HepG2 (cell line): ENCODE measurements at regions not wholly inside any gene's neighbourhood (a gene's known extent, or its start where the extent isn't known, plus 50 kb on each side); places are given as distances from the start of the nearest gene placed in this dataset.

Experiments used
- ATAC-seq: fragments of 200-7000 bp; cut with Tn5 transposase; 3 replicates; pipeline ENCODE4 v1.9.1; 2020; ENCODE audit warnings: mild to moderate bottlenecking, moderate library complexity
- BruUV-seq: library from RNA; stranded (reverse); fragments of 400-500 nt; replicated peaks from 2 replicates; lab custom pipeline; 2021; lab: Mats Ljungman, UMichigan
- CTCF ChIA-PET: fragments of 300-600 bp; formaldehyde crosslinking; extraction: SDS; loops from one replicate; lab custom pipeline; 2021; ENCODE audit warnings: low total read pairs, inconsistent platforms, low intra/inter-chr PET ratio; lab: Yijun Ruan, JAX
- POLR2A ChIA-PET: fragments of 350-600 bp; sonication (Branson Sonifier 250); formaldehyde crosslinking; loops from one replicate; lab custom pipeline; 2020; ENCODE audit warnings: antibody characterized with exemption, inconsistent platforms; lab: Yijun Ruan, JAX
- DNase-seq: peaks from one replicate; pipeline ENCODE4 v3.0.0-alpha.2; 2015; ENCODE audit warnings: low spot score
- FAIRE-seq: peaks from 3 replicates; lab custom pipeline; 2011; peaks lifted over from hg19 to GRCh38; lab: Jason Lieb, UNC
- H2AFZ ChIP-seq: one replicate; pipeline ENCODE4 v1.6.1; 2011; ENCODE audit warnings: low read length, inconsistent platforms
- H3K27ac ChIP-seq: fragments of 300-600 bp; 3 replicates; pipeline ENCODE4 v1.8.0; 2011; ENCODE audit warnings: mixed run types, mild to moderate bottlenecking, mixed read lengths, low read length, inconsistent platforms; ENCODE audit not compliant: insufficient read depth; ENCODE audit errors: extremely low read length
- H3K27me3 ChIP-seq, 2 experiments: fragments of 200-600 bp in 1 of 2; 2 replicates in 1 of 2; 3 replicates in 1 of 2; pipeline versions ENCODE4 v1.6.0 to v1.8.0; 2011; ENCODE audit warnings: low read length in 2 of 2, mild to moderate bottlenecking in 2 of 2, moderate library complexity in 2 of 2, inconsistent platforms in 1 of 2; ENCODE audit not compliant: insufficient read depth in 2 of 2, control insufficient read depth in 1 of 2
- H3K36me3 ChIP-seq, 2 experiments: fragments of 200-600 bp in 1 of 2; replicated peaks in 1 of 2; 2 replicates in 1 of 2; 3 replicates in 1 of 2; pipeline versions ENCODE4 v1.5.1 to v1.8.0; 2011; ENCODE audit warnings: low read length in 2 of 2, inconsistent platforms in 1 of 2; ENCODE audit not compliant: insufficient read depth in 2 of 2, control insufficient read depth in 1 of 2
- H3K4me1 ChIP-seq: 2 replicates; pipeline ENCODE4 v1.5.1; 2012; ENCODE audit warnings: low read length, inconsistent platforms; ENCODE audit not compliant: insufficient read depth
- H3K4me2 ChIP-seq: 2 replicates; pipeline ENCODE4 v1.6.0; 2011; ENCODE audit warnings: low read depth, low read length, inconsistent platforms
- H3K4me3 ChIP-seq, 3 experiments: fragments of 200-600 bp in 1 of 3; sonication (generic), shearing (Covaris generic) in 1 of 3; replicated peaks in 1 of 3; 2 replicates each; pipeline ENCODE4 v1.5.1; 2011 to 2016; ENCODE audit warnings: low read length in 3 of 3, inconsistent platforms in 2 of 3, low read depth in 2 of 3, mild to moderate bottlenecking in 2 of 3, control low read depth in 1 of 3, mixed read lengths in 1 of 3; ENCODE audit not compliant: insufficient read depth in 1 of 3
- H3K79me2 ChIP-seq: one replicate; pipeline ENCODE4 v1.6.1; 2011; ENCODE audit warnings: low read length, inconsistent platforms; ENCODE audit not compliant: insufficient read depth
- H3K9ac ChIP-seq: 2 replicates; pipeline ENCODE4 v1.6.0; 2011; ENCODE audit warnings: mild to moderate bottlenecking, low read depth, low read length, inconsistent platforms; ENCODE audit not compliant: insufficient read depth
- H3K9me3 ChIP-seq: 2 replicates; pipeline ENCODE4 v1.5.1; 2012; ENCODE audit warnings: mild to moderate bottlenecking, low read length
- H4K20me1 ChIP-seq: 2 replicates; pipeline ENCODE4 v1.6.0; 2011; ENCODE audit warnings: inconsistent platforms, mild to moderate bottlenecking, low read length, moderate library complexity; ENCODE audit not compliant: insufficient read depth
- FOXP1 ChIP-seq, 2 experiments: fragments of 450-650 bp in 1 of 2; IDR thresholded peaks; 2 replicates each; pipeline ENCODE4 v1.6.1; 2017 to 2018; ENCODE audit warnings: antibody characterized with exemption in 1 of 2
- KDM3A ChIP-seq: IDR thresholded peaks from 2 replicates; pipeline ENCODE4 v1.6.1; 2018; ENCODE audit warnings: low read depth, missing compliant biosample characterization
- NR2F2 ChIP-seq: IDR thresholded peaks from 2 replicates; pipeline ENCODE4 v1.6.1; 2012; ENCODE audit warnings: low read depth, inconsistent platforms, borderline replicate concordance
- RBM22 ChIP-seq: fragments of 200-400 bp; formaldehyde crosslinking; optimal IDR thresholded peaks from 2 replicates; pipeline ENCODE3; 2017; ENCODE audit warnings: mild to moderate bottlenecking, low read length, moderate library complexity
- ZFP1 ChIP-seq: IDR thresholded peaks from 2 replicates; pipeline ENCODE4 v1.6.1; 2016
- ZNF138 ChIP-seq: sonication (generic); formaldehyde crosslinking; IDR thresholded peaks from 2 replicates; pipeline ENCODE4 v1.5.0; 2020; ENCODE audit warnings: mild to moderate bottlenecking, low read depth, missing genetic modification reagents
- ZNF260 ChIP-seq: sonication (generic); formaldehyde crosslinking; IDR thresholded peaks from 2 replicates; pipeline ENCODE4 v1.4.0; 2020; ENCODE audit warnings: missing genetic modification reagents, low read depth, mild to moderate bottlenecking, borderline replicate concordance
- ZNF652 ChIP-seq: IDR thresholded peaks from 2 replicates; pipeline ENCODE4 v1.6.1; 2016; ENCODE audit warnings: low read depth, borderline replicate concordance
- ZNF687 ChIP-seq: sonication (generic); formaldehyde crosslinking; IDR thresholded peaks from 2 replicates; pipeline ENCODE4 v1.5.1; 2020; ENCODE audit warnings: mild to moderate bottlenecking, missing genetic modification reagents, moderate library complexity
- ZNF703 ChIP-seq: sonication (generic); formaldehyde crosslinking; IDR thresholded peaks from 2 replicates; pipeline ENCODE4 v1.5.1; 2020; ENCODE audit warnings: missing genetic modification reagents, mild to moderate bottlenecking, moderate library complexity, borderline replicate concordance
- ZNF841 ChIP-seq: sonication (generic); formaldehyde crosslinking; IDR thresholded peaks from 2 replicates; pipeline ENCODE4 v1.8.1; 2023; ENCODE audit warnings: missing genetic modification reagents, borderline replicate concordance
- WGBS: methylation state at CpG from one replicate; pipeline ENCODE4 v1.1.6; 2017; ENCODE audit warnings: low lambda C conversion rate; 5-methylcytosine and 5-hydroxymethylcytosine counted together
- in situ Hi-C: cut with HindIII; loops from 2 replicates; pipeline ENCODE4 v1.10.0; 2017; ENCODE audit warnings: low pct_unique_long_range_greater_than_20kb; ENCODE audit not compliant: extremely low pct_ligation_motif_present
- intact Hi-C: fragments of 100-400 bp; cut with micrococcal nuclease; formaldehyde crosslinking; loops from one replicate; pipeline ENCODE4 v1.10.0; 2022; ENCODE audit not compliant: unreplicated experiment

GRCh38 chr3:40996382-40996781 lies 202.9 kb upstream of the CTNNB1 start:
- Histone ChIP-seq H3K27me3 (peaks cover 0 to 24% of the 10 kb centered on the region in 2 experiments; a peak in 3 of 5 replicates), H3K79me2 (no peaks in the 10 kb centered on the region), H3K4me1 (no peaks in the 10 kb centered on the region), H3K9me3 (no peaks in the 10 kb centered on the region), H4K20me1 (no peaks in the 10 kb centered on the region), H2AFZ (no peak overlapping the region), H3K4me3 (no peak overlapping the region), H3K36me3 (no peaks in the 10 kb centered on the region), H3K27ac (no peak overlapping the region)
- CTCF ChIA-PET, result no interaction called here
- intact Hi-C loops (no loop called here), in situ Hi-C loops (no loop called here)
- POLR2A ChIA-PET, result no interaction called here
- no peak for FAIRE-seq
- no TSS peak for BruUV-seq
- TF ChIP-seq NR2F2 (no peak), ZNF260 (CRISPR knock-in tag) (no peak), ZNF138 (no peak), ZNF703 (CRISPR knock-in tag) (no peak), ZFP1 (CRISPR knock-in tag) (no peak), KDM3A (no peak), ZNF652 (CRISPR knock-in tag) (no peak), ZNF841 (CRISPR knock-in tag) (no peak), RBM22 (no peak), FOXP1 (IDR thresholded peaks at IDR 0.05) (no peak), FOXP1 (CRISPR knock-in tag; IDR thresholded peaks at IDR 0.05) (no peak), ZNF687 (CRISPR knock-in tag) (no peak)
- TF ChIP-seq, all 625 proteins: peak for 0
- no peak for DNase-seq
- 1% methylated on average over 5 of the region's 5 CpGs for WGBS
- no peak overlapping the region for H3K4me2 ChIP-seq
- no peak for ATAC-seq
- no peak overlapping the region for H3K9ac ChIP-seq
